Head of caudate nucleus (tissue), 42 donors: ENCODE measurements at regions not wholly inside any gene's neighbourhood (a gene's known extent, or its start where the extent isn't known, plus 50 kb on each side); places are given as distances from the start of the nearest gene placed in this dataset.
"Not testable (repeated sequence)": the region's sequence is repeated elsewhere in the genome, so short reads cannot be mapped to it uniquely, and the experiment has no call there.

Experiments
- DNase-seq, 42 donors: peaks; one replicate each; pipeline versions ENCODE4 v3.0.0 to v3.0.0-alpha.2; 2020 to 2021; ENCODE audit warnings: mixed read lengths in 7 of 42
- intact Hi-C: fragments of 100-400 bp; cut with DNase I; formaldehyde crosslinking; loops from one replicate; pipeline ENCODE4 v1.15.0; 2022

GRCh38 chr13:63902141-63902540, 2486.5 kb upstream of the PCDH20 start:
- intact Hi-C loops: no loop called here
- DNase-seq: no peak

GRCh38 chr13:63901630-63902029, 2486.0 kb upstream of the PCDH20 start:
- intact Hi-C loops: no loop called here
- no peak for DNase-seq

- DNase-seq: no peak
- intact Hi-C loops: no loop called here
Observed at GRCh38 chr13:63900406-63900805, 2484.8 kb upstream of the PCDH20 start.

- no peak for DNase-seq
- intact Hi-C loops: no loop called here
Observed at GRCh38 chr13:63896321-63896720, 2480.7 kb upstream of the PCDH20 start.

GRCh38 chr13:63882052-63882451, 2466.4 kb upstream of the PCDH20 start:
- intact Hi-C loops: no loop called here
- DNase-seq: no peak

GRCh38 chr13:63880705-63881104, 2465.1 kb upstream of the PCDH20 start:
- intact Hi-C loops: no loop called here
- no peak for DNase-seq

GRCh38 chr13:63873936-63874335, 2458.3 kb upstream of the PCDH20 start:
- intact Hi-C loops: no loop called here
- no peak for DNase-seq

- no peak for DNase-seq
- intact Hi-C loops: no loop called here
Observed at GRCh38 chr13:63864171-63864902, 2448.7 kb upstream of the PCDH20 start.

GRCh38 chr13:63855457-63856118, 2439.9 kb upstream of the PCDH20 start:
- DNase-seq: no peak
- intact Hi-C loops: no loop called here

GRCh38 chr13:63853816-63854215, 2438.2 kb upstream of the PCDH20 start:
- intact Hi-C loops: no loop called here

GRCh38 chr13:63851526-63851925, 2435.9 kb upstream of the PCDH20 start:
- intact Hi-C loops: no loop called here
- DNase-seq: no peak

More at GRCh38 chr13:63853816-63854215, 2438.2 kb upstream of the PCDH20 start:
- DNase-seq: no peak

GRCh38 chr13:63843766-63844699, 2428.4 kb upstream of the PCDH20 start:
- no peak for DNase-seq
- intact Hi-C loops: no loop called here

GRCh38 chr13:63842102-63842501, 2426.5 kb upstream of the PCDH20 start:
- intact Hi-C loops: no loop called here
- no peak for DNase-seq

- intact Hi-C loops: no loop called here
- DNase-seq: no peak
Observed at GRCh38 chr13:63840551-63841421, 2425.1 kb upstream of the PCDH20 start.

GRCh38 chr13:63838366-63839110, 2422.9 kb upstream of the PCDH20 start:
- no peak for DNase-seq

GRCh38 chr13:63837701-63838100, 2422.1 kb upstream of the PCDH20 start:
- intact Hi-C loops, DNase-seq: not testable (repeated sequence)

More at GRCh38 chr13:63838366-63839110, 2422.9 kb upstream of the PCDH20 start:
- intact Hi-C loops: no loop called here

GRCh38 chr13:63829609-63830008, 2414.0 kb upstream of the PCDH20 start:
- DNase-seq, intact Hi-C loops: not testable (repeated sequence)

GRCh38 chr13:63821785-63822184, 2406.1 kb upstream of the PCDH20 start:
- DNase-seq, intact Hi-C loops: not testable (repeated sequence)
